Left colon (tissue), 2 donors: ENCODE measurements at regions not wholly inside any gene's neighbourhood (a gene's known extent, or its start where the extent isn't known, plus 50 kb on each side); places are given as distances from the start of the nearest gene placed in this dataset.

Source experiments
- ATAC-seq: fragments of 200-7000 bp; cut with Tn5 transposase; one replicate; pipeline ENCODE4 v1.9.1; 2020; ENCODE audit warnings: mild to moderate bottlenecking, moderate library complexity
- DNase-seq, 2 donors: peaks; one replicate each; pipeline ENCODE4 v3.0.0-alpha.2; 2020
- intact Hi-C, 2 donors: fragments of 100-400 bp; cut with DNase I in 1 of 2; cut with micrococcal nuclease in 1 of 2; formaldehyde crosslinking; loops; one replicate each; pipeline versions ENCODE4 v1.11.2 to v1.14.0; 2022; cut with DNase I, micrococcal nuclease
- donor health status: DM: no; HTN: no; CAD: no.
- donor health status: DM: yes; HTN: yes; CAD: no.

GRCh38 chr9:113764572-113764971 lies 111.5 kb upstream of the ZNF618 start:
- ATAC-seq, result no peak
- intact Hi-C loops, result no loop called here
- DNase-seq, result no peak

GRCh38 chr9:113769412-113769811 lies 106.7 kb upstream of the ZNF618 start:
- DNase-seq (no peak), ATAC-seq (no peak)
- intact Hi-C loops, result no loop called here

- ATAC-seq, result no peak
- DNase-seq, result no peak
- intact Hi-C loops, result no loop called here
Measured at GRCh38 chr9:113770396-113770795, 105.7 kb upstream of the ZNF618 start.

- ATAC-seq (no peak), DNase-seq (no peak)
- intact Hi-C loops, result no loop called here
Measured at GRCh38 chr9:113771199-113771598, 104.9 kb upstream of the ZNF618 start.

- DNase-seq (no peak), ATAC-seq (no peak)
- intact Hi-C loops, result no loop called here
Measured at GRCh38 chr9:113772121-113772810, 103.8 kb upstream of the ZNF618 start.

GRCh38 chr9:113774963-113775362 lies 101.1 kb upstream of the ZNF618 start:
- intact Hi-C loops, result no loop called here
- DNase-seq (no peak), ATAC-seq (no peak)

- DNase-seq, result no peak
- intact Hi-C loops, result no loop called here
Measured at GRCh38 chr9:113775749-113776148, 100.4 kb upstream of the ZNF618 start.

GRCh38 chr9:113776194-113776593 lies 99.9 kb upstream of the ZNF618 start:
- intact Hi-C loops, result no loop called here
- DNase-seq, result no peak
- no peak for ATAC-seq

More at GRCh38 chr9:113775749-113776148, 100.4 kb upstream of the ZNF618 start:
- ATAC-seq, result no peak

GRCh38 chr9:113781381-113781780 lies 94.7 kb upstream of the ZNF618 start:
- ATAC-seq (no peak), DNase-seq (no peak)
- intact Hi-C loops, result no loop called here

- DNase-seq, result no peak
- intact Hi-C loops, result no loop called here
Measured at GRCh38 chr9:113781896-113782295, 94.2 kb upstream of the ZNF618 start.

GRCh38 chr9:113783475-113783874 lies 92.6 kb upstream of the ZNF618 start:
- ATAC-seq, result no peak
- intact Hi-C loops, result no loop called here
- no peak for DNase-seq

More at GRCh38 chr9:113781896-113782295, 94.2 kb upstream of the ZNF618 start:
- ATAC-seq, result no peak

GRCh38 chr9:113785334-113785733 lies 90.8 kb upstream of the ZNF618 start:
- intact Hi-C loops, result no loop called here
- DNase-seq, result no peak
- ATAC-seq, result no peak

GRCh38 chr9:113786071-113786470 lies 90.0 kb upstream of the ZNF618 start:
- DNase-seq (no peak), ATAC-seq (no peak)
- intact Hi-C loops, result no loop called here

GRCh38 chr9:113787871-113788270 lies 88.2 kb upstream of the ZNF618 start:
- DNase-seq, result no peak

GRCh38 chr9:113788616-113789330 lies 87.3 kb upstream of the ZNF618 start:
- no peak for ATAC-seq
- no peak for DNase-seq
- intact Hi-C loops, result no loop called here

More at GRCh38 chr9:113787871-113788270, 88.2 kb upstream of the ZNF618 start:
- intact Hi-C loops, result no loop called here
- no peak for ATAC-seq

GRCh38 chr9:113790093-113790492 lies 86.0 kb upstream of the ZNF618 start:
- intact Hi-C loops, result no loop called here
- ATAC-seq (no peak), DNase-seq (no peak)

- intact Hi-C loops, result no loop called here
- DNase-seq (no peak), ATAC-seq (no peak)
Measured at GRCh38 chr9:113793558-113793957, 82.6 kb upstream of the ZNF618 start.

- DNase-seq (no peak), ATAC-seq (no peak)
- intact Hi-C loops, result no loop called here
Measured at GRCh38 chr9:113794721-113795120, 81.4 kb upstream of the ZNF618 start.

GRCh38 chr9:113795811-113796392 lies 80.2 kb upstream of the ZNF618 start:
- DNase-seq, result no peak
- intact Hi-C loops, result no loop called here
- no peak for ATAC-seq
